Nucleus accumbens (tissue), 56 donors: ENCODE measurements at regions not wholly inside any gene's neighbourhood (a gene's known extent, or its start where the extent isn't known, plus 50 kb on each side); places are given as distances from the start of the nearest gene placed in this dataset.

ENCODE experiments used
- DNase-seq, 56 donors: peaks; one replicate each; lab custom pipeline; 2025; lab: John Stamatoyannopoulos, UW

DNA sequence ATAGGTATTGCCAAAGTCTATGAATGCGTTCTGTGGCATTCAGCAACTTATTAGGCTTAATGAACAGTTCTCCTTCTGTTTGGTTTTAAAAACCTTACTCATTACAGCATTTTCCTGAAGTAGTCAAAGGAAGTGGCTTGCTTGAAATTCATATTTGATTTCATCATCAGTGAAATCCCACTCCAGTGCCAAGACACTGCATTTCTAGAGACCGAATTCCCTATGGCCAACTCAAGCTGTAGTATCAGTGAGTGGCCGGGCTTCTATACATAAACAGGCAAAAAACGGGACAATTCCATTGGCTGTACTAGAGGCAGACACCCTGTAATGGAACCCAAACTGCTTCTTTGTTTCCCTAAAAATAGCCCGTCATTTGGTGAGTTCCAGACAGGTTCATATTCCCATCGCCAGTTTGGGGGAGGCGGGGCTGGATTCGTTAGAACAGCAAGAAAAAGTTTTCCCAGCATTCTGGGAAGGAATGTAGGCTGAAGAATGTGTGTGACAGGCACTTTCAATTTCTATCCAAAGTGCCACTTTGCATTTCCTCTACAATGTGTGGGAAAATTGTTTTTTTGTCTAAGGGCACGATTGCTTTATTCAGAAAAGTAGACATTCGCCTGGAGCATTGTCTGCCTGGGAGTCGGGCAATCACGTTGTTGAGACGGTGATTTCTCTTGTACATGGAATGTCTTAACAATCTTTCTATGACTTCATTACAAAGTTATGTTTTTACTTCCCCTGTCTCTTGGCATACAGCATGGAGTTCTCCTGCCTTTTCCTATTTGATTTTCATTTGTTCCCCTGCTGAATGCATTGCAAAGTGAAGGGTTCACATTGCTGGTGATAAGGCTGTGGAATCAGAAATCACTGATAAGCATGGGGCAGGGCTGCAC lies 141.8 kb upstream of the MAST4 start:
- no peak for DNase-seq

DNA sequence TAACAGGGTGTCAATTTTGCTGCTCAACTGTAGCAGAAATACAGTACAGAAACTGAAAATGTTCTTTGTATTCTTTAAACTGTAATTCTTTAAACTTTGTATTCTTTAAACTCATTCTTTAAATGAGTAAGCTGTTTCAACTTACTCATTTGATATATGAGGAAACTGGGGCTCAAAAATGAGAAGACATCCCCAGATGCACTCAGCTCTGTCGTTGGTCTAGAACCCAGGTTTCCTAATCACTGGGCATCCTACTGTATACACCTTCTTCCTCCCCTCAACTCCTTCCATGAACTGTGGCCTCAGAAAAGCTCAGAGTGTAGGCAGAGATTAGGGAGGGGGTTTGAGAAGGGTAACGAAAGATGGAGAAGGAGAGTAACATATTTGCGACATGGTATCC lies 136.5 kb upstream of the MAST4 start:
- DNase-seq = no peak

- no peak for DNase-seq
Observed at GRCh38 chr5:66467564-66467963, 128.6 kb upstream of the MAST4 start.

DNA sequence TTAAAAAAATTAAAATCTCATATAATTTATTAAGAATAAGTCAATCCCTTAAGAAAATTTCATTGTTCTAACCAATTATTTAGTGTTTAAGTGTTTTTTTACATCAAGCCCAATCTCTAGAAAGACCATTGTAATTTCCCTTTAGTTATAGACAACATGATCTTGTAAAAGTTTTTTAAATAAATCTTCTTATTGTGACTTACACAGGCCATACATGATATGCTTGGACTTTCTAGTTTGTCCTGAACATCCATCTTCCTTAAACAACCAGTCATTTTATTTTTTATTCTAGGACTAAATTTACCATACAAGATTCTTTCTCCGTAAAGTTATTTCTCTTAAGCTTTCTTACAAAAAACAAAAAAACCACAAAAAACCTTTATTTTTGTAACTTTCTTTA lies 126.5 kb upstream of the MAST4 start:
- no peak for DNase-seq

DNA sequence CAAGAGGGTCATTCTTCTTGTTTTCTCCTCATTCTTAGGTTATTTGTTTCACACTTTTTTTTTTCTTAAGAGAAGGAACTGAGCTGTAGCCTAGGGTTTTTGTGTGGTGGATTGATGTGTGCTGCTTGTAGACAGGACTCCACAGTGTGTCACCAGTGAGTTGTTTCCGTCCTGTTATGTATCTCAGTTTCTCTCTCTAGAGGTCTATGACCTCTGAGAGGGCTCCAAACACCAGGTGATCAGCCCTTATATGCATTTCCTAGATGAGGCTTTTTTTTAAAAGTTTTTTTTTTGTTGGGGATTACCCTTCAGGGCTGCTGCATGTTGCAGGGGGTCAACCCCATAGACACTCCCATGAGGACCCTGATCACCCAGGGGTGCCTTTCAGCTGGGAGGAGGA lies 124.2 kb upstream of the MAST4 start:
- DNase-seq = no peak

GRCh38 chr5:66475731-66476130 lies 120.5 kb upstream of the MAST4 start:
- no peak for DNase-seq

DNA sequence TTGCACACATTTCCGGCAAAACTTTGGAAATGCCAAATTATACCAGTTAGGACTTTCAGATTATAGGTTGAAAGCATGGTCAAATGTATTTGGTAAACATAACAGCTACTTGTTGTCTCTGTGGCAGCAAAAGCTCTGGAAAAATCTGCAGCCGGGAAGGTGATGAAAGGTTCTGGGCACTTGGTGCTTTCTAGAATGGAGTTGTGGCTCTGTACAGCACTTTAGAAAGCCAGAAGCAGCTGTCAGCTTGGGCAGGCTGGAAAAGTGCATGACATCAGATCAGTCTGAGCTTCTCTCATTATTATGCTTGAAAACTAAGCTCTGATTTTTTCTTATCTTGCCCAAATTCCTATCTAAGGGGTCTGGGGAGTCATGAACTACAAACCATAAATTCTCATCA lies 118.6 kb upstream of the MAST4 start:
- no peak for DNase-seq

DNA sequence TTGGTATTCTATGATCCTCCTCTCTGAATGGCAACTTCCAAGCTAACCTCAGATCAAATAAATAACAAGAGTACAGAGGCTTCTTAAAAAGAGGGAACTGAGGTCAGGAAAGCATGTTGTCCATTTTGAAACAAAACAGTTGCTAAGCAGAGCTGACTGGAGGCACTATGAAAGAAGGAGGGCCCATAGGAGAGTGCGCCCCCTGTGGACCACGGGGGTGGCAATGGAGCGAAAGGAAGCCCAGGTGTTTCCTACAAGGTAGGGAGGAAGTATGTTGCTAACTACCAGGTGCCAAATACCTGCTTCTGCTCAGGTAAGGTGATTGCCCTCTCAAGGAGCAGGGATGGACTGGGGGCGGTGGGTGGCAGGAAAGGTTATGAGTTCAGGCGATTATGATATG lies 101.8 kb upstream of the MAST4 start:
- DNase-seq = no peak

DNA sequence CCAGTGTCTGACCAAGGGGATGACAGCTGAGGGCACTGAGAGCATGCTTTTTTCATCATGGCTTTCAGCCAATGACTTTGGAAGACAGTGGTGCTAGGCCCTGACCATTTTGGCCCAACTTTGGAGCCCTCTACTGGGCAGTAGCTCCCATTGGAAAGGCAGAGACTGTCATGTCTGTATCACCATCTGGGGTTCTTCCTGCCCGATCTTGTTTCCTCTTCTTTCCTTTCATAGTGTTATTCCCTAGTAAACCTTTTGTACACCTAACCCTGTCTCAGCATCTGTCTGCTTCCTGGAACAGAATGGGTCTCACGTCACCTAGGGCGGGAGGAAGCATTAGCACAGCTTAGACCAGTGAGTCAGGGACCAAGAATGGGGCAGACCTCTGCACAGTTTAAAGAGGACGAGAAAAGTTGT lies 97.4 kb upstream of the MAST4 start:
- DNase-seq = peak in 4 of 56 donors; percentile 0 to 9 (median 0)

DNA sequence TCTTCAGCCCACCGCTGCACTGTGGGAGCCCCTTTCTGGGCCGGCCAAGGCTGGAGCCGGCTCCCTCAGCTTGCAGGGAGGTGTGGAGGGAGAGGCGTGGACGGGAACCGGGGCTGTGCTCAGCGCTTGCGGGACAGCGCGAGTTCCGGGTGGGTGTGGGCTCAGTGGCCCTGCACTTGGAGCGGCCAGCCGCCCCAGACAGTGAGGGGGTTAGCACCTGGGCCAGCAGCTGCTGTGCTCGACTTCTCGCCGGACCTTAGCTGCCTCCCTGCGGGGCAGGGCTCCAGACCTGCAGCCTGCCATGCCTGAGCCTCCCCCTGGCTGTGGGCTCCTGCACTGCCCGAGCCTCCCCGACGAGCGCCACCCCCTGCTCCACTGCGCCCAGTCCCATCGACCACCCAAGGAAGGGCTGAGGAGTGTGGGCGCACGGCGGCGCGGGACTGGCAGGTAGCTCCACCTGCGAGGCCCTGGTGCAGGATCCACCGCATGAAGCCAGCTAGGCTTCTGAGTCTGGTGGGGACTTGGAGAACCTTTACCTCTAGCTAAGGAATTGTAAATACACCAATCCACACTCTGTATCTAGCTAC lies 92.9 kb upstream of the MAST4 start:
- DNase-seq = no peak

GRCh38 chr5:66507106-66507505 lies 89.1 kb upstream of the MAST4 start:
- no peak for DNase-seq

DNA sequence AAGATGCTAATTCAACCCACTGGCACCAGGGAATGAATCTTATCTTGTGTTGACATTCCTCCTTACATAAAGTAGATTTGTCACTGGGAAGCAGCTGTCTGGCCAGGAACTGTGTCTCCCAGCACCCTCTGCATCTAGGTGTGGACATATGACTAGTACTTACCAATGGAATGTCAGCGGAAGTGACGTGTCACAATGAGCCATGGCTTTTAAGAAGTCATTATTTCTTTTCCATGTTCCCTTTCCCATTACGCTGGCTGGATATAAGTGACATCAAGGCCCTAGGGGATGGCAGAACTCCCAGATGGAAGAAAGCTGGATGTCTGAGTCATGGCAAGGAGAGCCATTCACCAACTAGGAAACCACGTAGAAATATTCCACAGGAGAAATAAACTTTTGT lies 84.7 kb upstream of the MAST4 start:
- DNase-seq = no peak

DNA sequence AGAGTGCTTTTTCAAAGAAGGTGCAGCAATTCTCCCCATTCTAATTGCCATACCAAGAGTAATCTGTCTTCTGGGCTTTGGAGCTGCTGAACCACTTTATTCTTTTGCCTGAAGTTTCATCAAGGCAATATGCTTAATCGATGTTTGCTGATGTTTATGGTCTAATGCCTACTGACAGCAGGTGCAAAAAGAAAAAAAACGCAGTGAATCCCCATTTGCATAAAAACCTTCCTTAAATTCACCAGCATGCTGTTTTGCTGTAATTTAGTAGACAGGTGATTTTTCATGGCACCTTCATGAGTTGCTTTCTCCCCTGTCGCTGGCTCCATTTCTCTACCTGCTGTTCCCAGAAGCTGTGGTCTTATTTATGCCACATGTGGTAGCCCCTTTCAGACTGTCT lies 83.1 kb upstream of the MAST4 start:
- no peak for DNase-seq

GRCh38 chr5:66515209-66515608 lies 81.0 kb upstream of the MAST4 start:
- no peak for DNase-seq

GRCh38 chr5:66516550-66516949 lies 79.6 kb upstream of the MAST4 start:
- no peak for DNase-seq

DNA sequence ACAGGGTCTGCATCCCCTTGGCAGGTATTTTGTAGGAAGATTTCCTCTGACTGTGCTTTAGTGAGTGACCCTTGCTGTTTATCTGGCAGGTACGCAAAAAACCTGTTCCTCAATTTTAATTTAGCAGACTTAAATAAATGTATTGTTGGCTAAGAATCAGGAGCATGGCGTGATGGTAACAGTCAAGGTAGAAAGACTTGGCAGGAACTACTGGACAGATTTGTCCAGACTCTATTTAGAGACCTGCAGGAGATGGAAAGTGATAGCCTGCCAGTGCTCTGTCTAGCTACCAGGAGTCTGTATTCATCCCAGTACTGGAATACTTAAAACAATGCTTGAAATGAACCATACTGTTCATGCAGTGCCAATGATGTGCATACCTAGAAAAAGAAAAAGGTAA lies 78.8 kb upstream of the MAST4 start:
- no peak for DNase-seq

- no peak for DNase-seq
Observed at GRCh38 chr5:66518052-66518451, 78.1 kb upstream of the MAST4 start.

GRCh38 chr5:66518753-66519152 lies 77.4 kb upstream of the MAST4 start:
- DNase-seq = no peak

GRCh38 chr5:66519626-66520025 lies 76.6 kb upstream of the MAST4 start:
- DNase-seq = no peak

DNA sequence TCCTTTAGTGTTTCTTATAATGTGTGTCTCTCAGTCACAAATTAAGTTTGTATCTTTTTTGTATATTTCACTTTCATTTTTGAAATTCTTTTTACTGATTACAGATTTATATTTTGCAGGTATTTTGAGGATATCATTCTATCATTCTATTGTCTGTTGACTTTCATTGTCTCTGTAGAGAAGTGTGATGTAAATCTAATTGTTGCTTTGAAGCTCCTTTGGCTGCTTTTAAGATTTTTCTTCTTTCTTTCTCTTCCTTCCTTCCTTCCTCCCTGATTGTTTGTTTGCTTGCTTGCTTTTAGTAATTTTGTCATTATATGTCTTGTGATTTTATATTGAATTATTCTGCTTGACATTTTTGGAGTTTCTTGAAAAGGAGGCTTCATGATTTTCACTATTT lies 75.3 kb upstream of the MAST4 start:
- DNase-seq = no peak

DNA sequence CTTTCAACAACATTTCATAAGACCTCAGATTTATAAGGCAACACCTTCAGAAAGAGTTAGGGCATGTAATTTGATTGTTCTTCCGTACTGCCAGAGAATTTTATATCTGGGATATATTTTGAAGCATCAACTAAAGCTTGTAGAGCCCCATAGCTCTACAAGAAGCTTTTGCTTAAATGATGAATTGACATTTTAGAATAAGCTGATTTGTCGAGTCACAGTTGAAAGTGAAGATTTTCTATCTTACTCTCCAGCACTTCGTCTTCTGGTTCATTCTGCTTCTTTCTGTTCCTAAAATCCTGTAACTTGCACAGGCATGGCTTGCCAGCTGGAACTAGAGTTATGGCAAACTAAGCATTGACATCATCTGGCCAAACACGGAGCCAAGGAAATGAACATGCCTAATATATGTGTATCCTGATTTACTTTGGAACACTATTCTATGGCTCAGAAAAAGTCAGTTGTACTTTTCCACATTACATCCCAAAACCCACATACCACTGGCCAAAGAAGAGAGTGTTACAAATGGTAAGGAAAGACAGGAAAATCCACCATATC lies 68.6 kb upstream of the MAST4 start:
- no peak for DNase-seq

GRCh38 chr5:66529182-66529581 lies 67.0 kb upstream of the MAST4 start:
- no peak for DNase-seq
